ENCODE measurements at regions not wholly inside any gene's neighbourhood (a gene's known extent, or its start where the extent isn't known, plus 50 kb on each side); places are given as distances from the start of the nearest gene placed in this dataset.

- DNase-seq (ENCODE audit: low read depth), result no peak
Measured at GRCh38 chr13:40306817-40307216, 359.6 kb downstream of the FOXO1 start.

- DNase-seq (ENCODE audit: low read depth), result no peak
Measured at GRCh38 chr13:40309881-40310280, 356.6 kb downstream of the FOXO1 start.

GRCh38 chr13:40311356-40312101 lies 354.9 kb downstream of the FOXO1 start:
- peak; percentile 35 for DNase-seq (ENCODE audit: low read depth)

- peak; percentile 39 for DNase-seq (ENCODE audit: low read depth)
Measured at GRCh38 chr13:40313269-40314200, 352.9 kb downstream of the FOXO1 start.

GRCh38 chr13:40315416-40316064 lies 350.9 kb downstream of the FOXO1 start:
- DNase-seq (ENCODE audit: low read depth), result no peak

- no peak for DNase-seq (ENCODE audit: low read depth)
Measured at GRCh38 chr13:40316301-40316700, 350.1 kb downstream of the FOXO1 start.

- no peak for DNase-seq (ENCODE audit: low read depth)
Measured at GRCh38 chr13:40317980-40318327, 348.5 kb downstream of the FOXO1 start.

- no peak for DNase-seq (ENCODE audit: low read depth)
Measured at GRCh38 chr13:40318366-40318765, 348.1 kb downstream of the FOXO1 start.

GRCh38 chr13:40319699-40320579 lies 346.5 kb downstream of the FOXO1 start:
- DNase-seq (ENCODE audit: low read depth), result no peak

GRCh38 chr13:40328091-40328490 lies 338.4 kb downstream of the FOXO1 start:
- no peak for DNase-seq (ENCODE audit: low read depth)

- peak; percentile 60 for DNase-seq (ENCODE audit: low read depth)
Measured at GRCh38 chr13:40329781-40330485, 336.5 kb downstream of the FOXO1 start.

- no peak for DNase-seq (ENCODE audit: low read depth)
Measured at GRCh38 chr13:40330950-40331349, 335.5 kb downstream of the FOXO1 start.

- no peak for DNase-seq (ENCODE audit: low read depth)
Measured at GRCh38 chr13:40331802-40332201, 334.6 kb downstream of the FOXO1 start.

- DNase-seq (ENCODE audit: low read depth), result no peak
Measured at GRCh38 chr13:40333226-40333625, 333.2 kb downstream of the FOXO1 start.

- no peak for DNase-seq (ENCODE audit: low read depth)
Measured at GRCh38 chr13:40334031-40334430, 332.4 kb downstream of the FOXO1 start.

GRCh38 chr13:40334616-40335015 lies 331.8 kb downstream of the FOXO1 start:
- no peak for DNase-seq (ENCODE audit: low read depth)

GRCh38 chr13:40336228-40337221 lies 329.9 kb downstream of the FOXO1 start:
- DNase-seq (ENCODE audit: low read depth), result no peak

- DNase-seq (ENCODE audit: low read depth), result no peak
Measured at GRCh38 chr13:40337651-40338050, 328.8 kb downstream of the FOXO1 start.

- DNase-seq (ENCODE audit: low read depth), result no peak
Measured at GRCh38 chr13:40338217-40338616, 328.2 kb downstream of the FOXO1 start.

Measured in EH (cell line).